Psoas muscle (tissue), 7 donors: ENCODE measurements at regions not wholly inside any gene's neighbourhood (a gene's known extent, or its start where the extent isn't known, plus 50 kb on each side); places are given as distances from the start of the nearest gene placed in this dataset.

ENCODE experiments used
- ATAC-seq, 4 donors: fragments of 200-7000 bp; cut with Tn5 transposase; one replicate each; pipeline ENCODE4 v1.9.1; 2020; ENCODE audit warnings: moderate library complexity in 3 of 4, mild to moderate bottlenecking in 2 of 4
- DNase-seq, 2 donors: peaks; one replicate each; pipeline ENCODE4 v3.0.0-alpha.2; 2020
- H3K27ac ChIP-seq: fragments of 200-600 bp; one replicate; pipeline ENCODE4 v1.8.0; 2022
- H3K27me3 ChIP-seq, 3 donors: fragments of 200-600 bp in 1 of 3; one replicate each; pipeline versions ENCODE4 v1.6.1 to v1.8.0; 2013 to 2022; ENCODE audit warnings: low read length in 2 of 3, mild to moderate bottlenecking in 2 of 3, moderate library complexity in 1 of 3; ENCODE audit not compliant: insufficient read depth in 3 of 3
- H3K36me3 ChIP-seq, 2 donors: fragments of 200-600 bp in 1 of 2; one replicate each; pipeline versions ENCODE4 v1.6.1 to v1.8.0; 2013 to 2022; ENCODE audit warnings: low read depth in 1 of 2, mild to moderate bottlenecking in 1 of 2, moderate library complexity in 1 of 2; ENCODE audit not compliant: insufficient read depth in 1 of 2
- H3K4me1 ChIP-seq: fragments of 200-600 bp; one replicate; pipeline ENCODE4 v1.8.0; 2022
- H3K4me3 ChIP-seq: fragments of 200-600 bp; one replicate; pipeline ENCODE4 v1.8.0; 2022; ENCODE audit warnings: mild to moderate bottlenecking
- H3K9me3 ChIP-seq: fragments of 200-600 bp; one replicate; pipeline ENCODE4 v1.8.0; 2022
- CTCF ChIP-seq: fragments of 200-600 bp; IDR thresholded peaks from one replicate; pipeline ENCODE4 v1.8.0; 2022; ENCODE audit warnings: antibody characterized with exemption
- WGBS, 3 donors: extraction: QIAGEN DNeasy Blood & Tissue Kit; methylation state at CpG; one replicate each; pipeline versions ENCODE4 v1.1.6 to v1.1.7; 2013; 5-methylcytosine and 5-hydroxymethylcytosine counted together
- intact Hi-C, 2 donors: fragments of 100-400 bp; cut with DNase I; formaldehyde crosslinking; loops; one replicate each; pipeline versions ENCODE4 v1.11.0 to v1.14.2; 2022
- donor health status: healthy with polysubstance abuse.
- donor health status: DM: no; HTN: no; CAD: no; lungs with moderate emphysema.
- donor health status: Bipolar disorder and iron deficiency.
- donor health status: healthy.
- donor health status: DM: yes; HTN: yes; CAD: no.
- donor health status: DM: no; HTN: no; CAD: no.
- donor health status: DM: yes; HTN: yes; CAD: no.

- DNase-seq (no peak), ATAC-seq (no peak)
- no peaks in the 10 kb centered on the region for H3K27me3 ChIP-seq
- no peaks in the 10 kb centered on the region for H3K36me3 ChIP-seq
- 69 to 87% (median 83%) methylated on average over 3 of the region's 3 CpGs for WGBS, 3 donors
- H3K27ac ChIP-seq: no peak overlapping the region
- no peaks in the 10 kb centered on the region for H3K9me3 ChIP-seq
- TF ChIP-seq CTCF: no peak
- no peaks in the 10 kb centered on the region for H3K4me1 ChIP-seq
- no peak overlapping the region for H3K4me3 ChIP-seq
- intact Hi-C loops: no loop called here
Measured at GRCh38 chr10:65219444-65219843, 1698.2 kb downstream of the REEP3 start.

- no peak for TF ChIP-seq CTCF
- no peak overlapping the region for H3K4me3 ChIP-seq
- H3K27me3 ChIP-seq: no peaks in the 10 kb centered on the region
- 61 to 63% (median 62%) methylated on average over 3 of the region's 3 CpGs for WGBS, 3 donors
- no peaks in the 10 kb centered on the region for H3K4me1 ChIP-seq
- intact Hi-C loops: no loop called here
- H3K9me3 ChIP-seq: no peaks in the 10 kb centered on the region
- H3K36me3 ChIP-seq: no peaks in the 10 kb centered on the region
- no peak for ATAC-seq
- no peak for DNase-seq
- no peak overlapping the region for H3K27ac ChIP-seq
Measured at GRCh38 chr10:65231148-65231547, 1694.7 kb upstream of the LRRTM3 start.

GRCh38 chr10:65234261-65234660 lies 1691.6 kb upstream of the LRRTM3 start:
- no peak overlapping the region for H3K4me3 ChIP-seq
- WGBS, 3 donors: 31 to 62% (median 47%) methylated on average over 2 of the region's 2 CpGs
- TF ChIP-seq CTCF: no peak
- H3K27me3 ChIP-seq: peaks cover 0 to 2% (median 0%) of the 10 kb centered on the region in 3 donors
- no peaks in the 10 kb centered on the region for H3K9me3 ChIP-seq
- H3K36me3 ChIP-seq: no peaks in the 10 kb centered on the region
- DNase-seq (no peak), ATAC-seq (no peak)
- H3K4me1 ChIP-seq: no peaks in the 10 kb centered on the region
- no peak overlapping the region for H3K27ac ChIP-seq
- intact Hi-C loops: no loop called here

- Histone ChIP-seq H3K36me3 (no peaks in the 10 kb centered on the region), H3K27ac (no peak overlapping the region), H3K9me3 (no peaks in the 10 kb centered on the region), H3K4me1 (no peaks in the 10 kb centered on the region), H3K27me3 (peaks cover 0 to 2% (median 0%) of the 10 kb centered on the region in 3 donors), H3K4me3 (no peak overlapping the region)
- ATAC-seq: no peak
- 56 to 64% (median 62%) methylated on average over 2 of the region's 2 CpGs for WGBS, 3 donors
- no peak for DNase-seq
- intact Hi-C loops: no loop called here
- no peak for TF ChIP-seq CTCF
Measured at GRCh38 chr10:65235266-65235665, 1690.6 kb upstream of the LRRTM3 start.

- WGBS, 3 donors: 29 to 51% (median 43%) methylated on average over 2 of the region's 2 CpGs
- H3K4me3 ChIP-seq: no peak overlapping the region
- TF ChIP-seq CTCF: no peak
- ATAC-seq (no peak), DNase-seq (no peak)
- no peaks in the 10 kb centered on the region for H3K9me3 ChIP-seq
- H3K36me3 ChIP-seq: no peaks in the 10 kb centered on the region
- no peak overlapping the region for H3K27ac ChIP-seq
- H3K27me3 ChIP-seq: peaks cover 0 to 2% (median 0%) of the 10 kb centered on the region in 3 donors
- intact Hi-C loops: no loop called here
- no peaks in the 10 kb centered on the region for H3K4me1 ChIP-seq
Measured at GRCh38 chr10:65235846-65236245, 1690.0 kb upstream of the LRRTM3 start.
